ENCODE measurements at regions not wholly inside any gene's neighbourhood (a gene's known extent, or its start where the extent isn't known, plus 50 kb on each side); places are given as distances from the start of the nearest gene placed in this dataset.
A peak's percentile ranks its signal among the peaks of the same experiment; 100 is the strongest.

DNA sequence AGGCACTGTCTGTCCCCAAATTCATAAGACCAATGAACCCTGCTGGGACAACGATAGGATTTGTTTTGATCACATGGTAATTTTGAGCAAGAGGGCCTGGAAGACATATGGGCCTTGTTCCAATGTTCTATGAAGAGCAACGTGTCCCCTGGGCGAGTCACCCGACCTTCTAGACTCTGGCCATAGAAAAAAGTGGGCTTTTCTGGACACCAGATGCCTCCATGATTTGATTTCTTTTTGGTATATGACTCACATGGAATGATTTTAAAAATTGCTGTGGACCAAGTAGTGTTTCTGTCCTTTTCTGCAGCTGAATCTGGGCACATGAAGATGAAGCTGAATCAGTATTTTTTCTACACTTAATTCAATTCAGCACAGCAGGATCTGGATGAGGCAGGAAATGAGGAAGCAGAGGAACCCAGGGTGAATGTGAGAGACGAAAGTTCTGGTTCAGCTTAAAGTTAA, 104.9 kb downstream of the CDC42EP3 start:
- no peaks in the 10 kb centered on the region for H3K36me3 ChIP-seq (ENCODE audit: insufficient read depth, low read length)
- Mint-ChIP-seq H3K4me3 (no peak overlapping the region), H3K4me1 (peaks cover 15 to 46% (median 19%) of the 10 kb centered on the region in 4 donors), H3K9me3 (no peaks in the 10 kb centered on the region), H3K27me3 (no peaks in the 10 kb centered on the region), H3K36me3 (no peaks in the 10 kb centered on the region), H3K27ac (peak overlapping the region in 1 of 7 donors; percentile 78)
- no peak overlapping the region for H3K4me3 ChIP-seq (ENCODE audit: low read length in 2 of 2)
- no peaks in the 10 kb centered on the region for H3K9me3 ChIP-seq (ENCODE audit: control insufficient read depth in 1 of 2, low read length in 2 of 2)
- POLR2A ChIA-PET (ENCODE audit: partially characterized antibody) = interaction anchor here (2.2 to 3.3 kb wide), 3 partner anchors 9 to 33 kb away, joined by 10 to 25 read pairs (median 18); no protein-coding TSS in a partner anchor
- no peak overlapping the region for H3K27ac ChIP-seq (ENCODE audit: low read depth, low read length)
- CTCF ChIA-PET (ENCODE audit: partially characterized antibody) = interaction anchor here (1.0 to 1.1 kb wide), 3 partner anchors 9 to 266 kb away, joined by 3 to 4 read pairs (median 3); no protein-coding TSS in a partner anchor
- no peaks in the 10 kb centered on the region for H3K27me3 ChIP-seq (ENCODE audit: insufficient read depth, low read length)
- peaks cover 11% of the 10 kb centered on the region for H3K4me1 ChIP-seq (ENCODE audit: insufficient read depth, low read length)
- DNase-seq = no peak
- intact Hi-C loops (cut with micrococcal nuclease) = loop anchor here (5.0 kb wide), 1 partner anchor 36 kb away; no protein-coding TSS in a partner anchor

- DNase-seq = peak in 3 of 5 donors; percentile 22 to 45 (median 32)
- Mint-ChIP-seq H3K27me3 (no peaks in the 10 kb centered on the region), H3K27ac (peak overlapping the region in 5 of 7 donors; percentile 2 to 52 (median 2)), H3K36me3 (no peaks in the 10 kb centered on the region), H3K4me1 (peaks cover 11 to 35% (median 16%) of the 10 kb centered on the region in 4 donors), H3K9me3 (no peaks in the 10 kb centered on the region), H3K4me3 (peak overlapping the region in 4 of 8 donors; percentile 0 to 6 (median 4))
- ChIA-PET CTCF (ENCODE audit: partially characterized antibody) (interaction anchor here (1.2 to 1.7 kb wide), 3 partner anchors 10 to 31 kb away, joined by 3 to 9 read pairs (median 6); no protein-coding TSS in a partner anchor), POLR2A (ENCODE audit: partially characterized antibody) (interaction anchor here (1.1 to 3.3 kb wide), 6 partner anchors 9 to 48 kb away, joined by 3 to 25 read pairs (median 12); no protein-coding TSS in a partner anchor)
- Histone ChIP-seq H3K27ac (ENCODE audit: low read depth, low read length) (no peak overlapping the region), H3K9me3 (ENCODE audit: control insufficient read depth in 1 of 2, low read length in 2 of 2) (no peaks in the 10 kb centered on the region), H3K4me3 (ENCODE audit: low read length in 2 of 2) (no peak overlapping the region), H3K27me3 (ENCODE audit: insufficient read depth, low read length) (no peaks in the 10 kb centered on the region), H3K4me1 (ENCODE audit: insufficient read depth, low read length) (peaks cover 11% of the 10 kb centered on the region), H3K36me3 (ENCODE audit: insufficient read depth, low read length) (no peaks in the 10 kb centered on the region)
- intact Hi-C loops (cut with micrococcal nuclease) = loop anchor here (2.0 to 5.0 kb wide), 2 partner anchors 18 to 34 kb away; no protein-coding TSS in a partner anchor
Measured at GRCh38 chr2:37568565-37568964, 102.9 kb downstream of the CDC42EP3 start.

GRCh38 chr2:37569131-37569823, 102.2 kb downstream of the CDC42EP3 start:
- peaks cover 11% of the 10 kb centered on the region for H3K4me1 ChIP-seq (ENCODE audit: insufficient read depth, low read length)
- POLR2A ChIA-PET (ENCODE audit: partially characterized antibody) = interaction anchor here (0.6 to 3.3 kb wide), 7 partner anchors 10 to 86 kb away, joined by 3 to 25 read pairs (median 4); no protein-coding TSS in a partner anchor
- CTCF ChIA-PET (ENCODE audit: partially characterized antibody) = interaction anchor here (1.1 to 1.7 kb wide), 4 partner anchors 11 to 31 kb away, joined by 3 to 9 read pairs (median 4); no protein-coding TSS in a partner anchor
- Mint-ChIP-seq H3K4me3 (no peak overlapping the region), H3K36me3 (no peaks in the 10 kb centered on the region), H3K9me3 (no peaks in the 10 kb centered on the region), H3K27ac (peak overlapping the region in 2 of 7 donors; percentile 13 to 52), H3K27me3 (no peaks in the 10 kb centered on the region), H3K4me1 (peaks cover 14 to 38% (median 19%) of the 10 kb centered on the region in 4 donors)
- intact Hi-C loops (cut with micrococcal nuclease) = loop anchor here (2.0 to 5.0 kb wide), 2 partner anchors 18 to 33 kb away; no protein-coding TSS in a partner anchor
- no peaks in the 10 kb centered on the region for H3K27me3 ChIP-seq (ENCODE audit: insufficient read depth, low read length)
- DNase-seq = no peak
- no peaks in the 10 kb centered on the region for H3K9me3 ChIP-seq (ENCODE audit: control insufficient read depth in 1 of 2, low read length in 2 of 2)
- no peaks in the 10 kb centered on the region for H3K36me3 ChIP-seq (ENCODE audit: insufficient read depth, low read length)
- no peak overlapping the region for H3K4me3 ChIP-seq (ENCODE audit: low read length in 2 of 2)
- H3K27ac ChIP-seq (ENCODE audit: low read depth, low read length) = no peak overlapping the region

- Mint-ChIP-seq H3K9me3 (no peaks in the 10 kb centered on the region), H3K27ac (no peak overlapping the region), H3K27me3 (no peaks in the 10 kb centered on the region), H3K4me3 (no peak overlapping the region), H3K4me1 (peaks cover 14 to 39% (median 19%) of the 10 kb centered on the region in 4 donors), H3K36me3 (no peaks in the 10 kb centered on the region)
- H3K4me1 ChIP-seq (ENCODE audit: insufficient read depth, low read length) = peaks cover 11% of the 10 kb centered on the region
- no peaks in the 10 kb centered on the region for H3K27me3 ChIP-seq (ENCODE audit: insufficient read depth, low read length)
- H3K9me3 ChIP-seq (ENCODE audit: control insufficient read depth in 1 of 2, low read length in 2 of 2) = no peaks in the 10 kb centered on the region
- H3K4me3 ChIP-seq (ENCODE audit: low read length in 2 of 2) = no peak overlapping the region
- intact Hi-C loops (cut with micrococcal nuclease) = loop anchor here (2.0 to 5.0 kb wide), 2 partner anchors 17 to 32 kb away; no protein-coding TSS in a partner anchor
- ChIA-PET CTCF (ENCODE audit: partially characterized antibody) (interaction anchor here (0.6 to 2.3 kb wide), 3 partner anchors 12 to 156 kb away, joined by 3 to 8 read pairs (median 7); no protein-coding TSS in a partner anchor), POLR2A (ENCODE audit: partially characterized antibody) (interaction anchor here (0.7 to 3.3 kb wide), 5 partner anchors 12 to 85 kb away, joined by 3 to 25 read pairs (median 13); no protein-coding TSS in a partner anchor)
- no peak overlapping the region for H3K27ac ChIP-seq (ENCODE audit: low read depth, low read length)
- no peak for DNase-seq
- no peaks in the 10 kb centered on the region for H3K36me3 ChIP-seq (ENCODE audit: insufficient read depth, low read length)
Measured at GRCh38 chr2:37569986-37570679, 101.3 kb downstream of the CDC42EP3 start.

- POLR2A ChIA-PET (ENCODE audit: partially characterized antibody) = interaction anchor here (2.8 kb wide), 1 partner anchor 12 kb away, joined by 13 read pairs; no protein-coding TSS in a partner anchor
Measured at GRCh38 chr2:37570773-37571586, 100.5 kb downstream of the CDC42EP3 start.

GRCh38 chr2:37571587-37572136, 99.8 kb downstream of the CDC42EP3 start:
- H3K27ac Mint-ChIP-seq = peak overlapping the region in 1 of 7 donors; percentile 14
- H3K4me1 Mint-ChIP-seq = peaks cover 14 to 43% (median 20%) of the 10 kb centered on the region in 4 donors
- ChIA-PET POLR2A (ENCODE audit: partially characterized antibody) (no interaction called here), CTCF (ENCODE audit: partially characterized antibody) (interaction anchor here (2.3 kb wide), 1 partner anchor 11 kb away, joined by 8 read pairs; no protein-coding TSS in a partner anchor)
- Histone ChIP-seq H3K4me3 (ENCODE audit: low read length in 2 of 2) (no peak overlapping the region), H3K27me3 (ENCODE audit: insufficient read depth, low read length) (no peaks in the 10 kb centered on the region), H3K9me3 (ENCODE audit: control insufficient read depth in 1 of 2, low read length in 2 of 2) (no peaks in the 10 kb centered on the region), H3K27ac (ENCODE audit: low read depth, low read length) (no peak overlapping the region), H3K4me1 (ENCODE audit: insufficient read depth, low read length) (peaks cover 11% of the 10 kb centered on the region), H3K36me3 (ENCODE audit: insufficient read depth, low read length) (no peaks in the 10 kb centered on the region)
- H3K36me3 Mint-ChIP-seq = no peaks in the 10 kb centered on the region
- H3K4me3 Mint-ChIP-seq = no peak overlapping the region
- intact Hi-C loops (cut with micrococcal nuclease) = no loop called here
- no peaks in the 10 kb centered on the region for H3K27me3 Mint-ChIP-seq
- DNase-seq = no peak
- peaks cover 0 to 4% (median 0%) of the 10 kb centered on the region in 8 donors for H3K9me3 Mint-ChIP-seq

More at GRCh38 chr2:37570773-37571586, 100.5 kb downstream of the CDC42EP3 start:
- Histone ChIP-seq H3K36me3 (ENCODE audit: insufficient read depth, low read length) (no peaks in the 10 kb centered on the region), H3K9me3 (ENCODE audit: control insufficient read depth in 1 of 2, low read length in 2 of 2) (no peaks in the 10 kb centered on the region), H3K27ac (ENCODE audit: low read depth, low read length) (no peak overlapping the region), H3K4me3 (ENCODE audit: low read length in 2 of 2) (no peak overlapping the region), H3K27me3 (ENCODE audit: insufficient read depth, low read length) (no peaks in the 10 kb centered on the region), H3K4me1 (ENCODE audit: insufficient read depth, low read length) (peaks cover 11% of the 10 kb centered on the region)
- intact Hi-C loops (cut with micrococcal nuclease) = no loop called here
- Mint-ChIP-seq H3K4me1 (peaks cover 14 to 39% (median 20%) of the 10 kb centered on the region in 4 donors), H3K4me3 (no peak overlapping the region), H3K27ac (no peak overlapping the region), H3K36me3 (no peaks in the 10 kb centered on the region), H3K9me3 (no peaks in the 10 kb centered on the region), H3K27me3 (no peaks in the 10 kb centered on the region)
- no peak for DNase-seq
- CTCF ChIA-PET (ENCODE audit: partially characterized antibody) = interaction anchor here (0.6 to 2.3 kb wide), 2 partner anchors 12 to 157 kb away, joined by 7 to 8 read pairs; no protein-coding TSS in a partner anchor

Measured in CD4-positive, alpha-beta memory T cell (primary cell).